ENCODE measurements at regions not wholly inside any gene's neighbourhood (a gene's known extent, or its start where the extent isn't known, plus 50 kb on each side); places are given as distances from the start of the nearest gene placed in this dataset.

- H3K36me3 ChIP-seq: no peaks in the 10 kb centered on the region
- TF ChIP-seq CTCF (IDR thresholded peaks at IDR 0.05): no peak
- intact Hi-C loops (cut with DNase I): no loop called here
- H3K4me3 ChIP-seq: no peak overlapping the region
- DNase-seq (no peak), ATAC-seq (no peak)
- no peaks in the 10 kb centered on the region for H3K9me3 ChIP-seq
- no peaks in the 10 kb centered on the region for H3K4me1 ChIP-seq
- no peak overlapping the region for H3K27ac ChIP-seq
- H3K27me3 ChIP-seq: peaks cover 0 to 31% of the 10 kb centered on the region in 2 donors
Observed at GRCh38 chr22:49240016-49240380, 587.7 kb downstream of the BRD1 start.

GRCh38 chr22:49239264-49240015, 588.2 kb downstream of the BRD1 start:
- no peaks in the 10 kb centered on the region for H3K9me3 ChIP-seq
- peaks cover 0 to 29% of the 10 kb centered on the region in 2 donors for H3K27me3 ChIP-seq
- no peak for TF ChIP-seq CTCF (IDR thresholded peaks at IDR 0.05)
- H3K36me3 ChIP-seq: no peaks in the 10 kb centered on the region
- no peak overlapping the region for H3K27ac ChIP-seq
- no peaks in the 10 kb centered on the region for H3K4me1 ChIP-seq
- no peak for ATAC-seq
- no peak overlapping the region for H3K4me3 ChIP-seq
- intact Hi-C loops (cut with DNase I): no loop called here
- DNase-seq: no peak

- DNase-seq: no peak
- peaks cover 0 to 29% of the 10 kb centered on the region in 2 donors for H3K27me3 ChIP-seq
- no peaks in the 10 kb centered on the region for H3K4me1 ChIP-seq
- ATAC-seq: no peak
- no peaks in the 10 kb centered on the region for H3K9me3 ChIP-seq
- TF ChIP-seq CTCF (IDR thresholded peaks at IDR 0.05): no peak
- intact Hi-C loops (cut with DNase I): no loop called here
- no peak overlapping the region for H3K27ac ChIP-seq
- no peaks in the 10 kb centered on the region for H3K36me3 ChIP-seq
- no peak overlapping the region for H3K4me3 ChIP-seq
Observed at GRCh38 chr22:49238181-49239141, 589.2 kb downstream of the BRD1 start.

GRCh38 chr22:49237703-49238102, 590.0 kb downstream of the BRD1 start:
- intact Hi-C loops (cut with DNase I): no loop called here
- Histone ChIP-seq H3K4me3 (no peak overlapping the region), H3K36me3 (no peaks in the 10 kb centered on the region), H3K27ac (no peak overlapping the region), H3K27me3 (peaks cover 0 to 36% of the 10 kb centered on the region in 2 donors), H3K4me1 (no peaks in the 10 kb centered on the region), H3K9me3 (no peaks in the 10 kb centered on the region)
- no peak for DNase-seq
- no peak for ATAC-seq
- no peak for TF ChIP-seq CTCF (IDR thresholded peaks at IDR 0.05)

- Histone ChIP-seq H3K4me3 (no peak overlapping the region), H3K27ac (no peak overlapping the region), H3K4me1 (no peaks in the 10 kb centered on the region), H3K36me3 (no peaks in the 10 kb centered on the region), H3K27me3 (peaks cover 0 to 41% of the 10 kb centered on the region in 2 donors), H3K9me3 (no peaks in the 10 kb centered on the region)
- ATAC-seq: no peak
- TF ChIP-seq CTCF (IDR thresholded peaks at IDR 0.05): no peak
- intact Hi-C loops (cut with DNase I): no loop called here
- no peak for DNase-seq
Observed at GRCh38 chr22:49237279-49237678, 590.4 kb downstream of the BRD1 start.

Data from left lung (tissue), 4 donors.